Fibroblast of lung (primary cell): ENCODE measurements at regions not wholly inside any gene's neighbourhood (a gene's known extent, or its start where the extent isn't known, plus 50 kb on each side); places are given as distances from the start of the nearest gene placed in this dataset.

Source experiments
- DNase-seq, 2 donors: peaks; one replicate each; pipeline versions ENCODE4 v3.0.0 to v3.0.0-alpha.2; 2010; ENCODE audit warnings: low read depth in 2 of 2
- H2AFZ ChIP-seq: 2 replicates; pipeline ENCODE4 v1.5.1; 2012; ENCODE audit warnings: low read length, control low read depth, inconsistent platforms
- H3K27ac ChIP-seq: 2 replicates; pipeline ENCODE4 v1.5.1; 2011; ENCODE audit warnings: low read length, control low read depth; ENCODE audit not compliant: insufficient read depth
- H3K27me3 ChIP-seq: 2 replicates; pipeline ENCODE4 v1.5.1; 2011; ENCODE audit warnings: mild to moderate bottlenecking, low read length; ENCODE audit not compliant: control insufficient read depth, insufficient read depth
- H3K36me3 ChIP-seq: 2 replicates; pipeline ENCODE4 v1.5.1; 2011; ENCODE audit warnings: low read length; ENCODE audit not compliant: control insufficient read depth, insufficient read depth
- H3K4me1 ChIP-seq: 2 replicates; pipeline ENCODE4 v1.5.1; 2011; ENCODE audit warnings: low read length; ENCODE audit not compliant: control insufficient read depth, insufficient read depth; ENCODE audit errors: extremely low read depth
- H3K4me2 ChIP-seq: 2 replicates; pipeline ENCODE4 v1.5.1; 2011; ENCODE audit warnings: low read length, control low read depth; ENCODE audit not compliant: insufficient read depth; ENCODE audit errors: extremely low read depth
- H3K4me3 ChIP-seq, 4 experiments: fragments of 200-600 bp in 1 of 4; sonication (generic) in 1 of 4; replicated peaks in 1 of 4; 2 replicates each; pipeline ENCODE4 v1.5.1; 2011 to 2016; ENCODE audit warnings: low read length in 4 of 4, low read depth in 3 of 4, mild to moderate bottlenecking in 3 of 4, control low read depth in 2 of 4, inconsistent platforms in 1 of 4, mixed read lengths in 1 of 4; ENCODE audit not compliant: insufficient read depth in 1 of 4; ENCODE audit errors: control extremely low read depth in 1 of 4
- H3K79me2 ChIP-seq: 2 replicates; pipeline ENCODE4 v1.5.1; 2012; ENCODE audit warnings: mild to moderate bottlenecking, low read length, inconsistent platforms; ENCODE audit not compliant: control insufficient read depth, insufficient read depth
- H3K9ac ChIP-seq: 2 replicates; pipeline ENCODE4 v1.5.1; 2011; ENCODE audit warnings: mild to moderate bottlenecking, low read length, control low read depth; ENCODE audit not compliant: insufficient read depth
- H3K9me3 ChIP-seq: 2 replicates; pipeline ENCODE4 v1.5.1; 2012; ENCODE audit warnings: low read depth, low read length; ENCODE audit not compliant: control insufficient read depth, insufficient read depth
- H4K20me1 ChIP-seq: 2 replicates; pipeline ENCODE4 v1.5.1; 2011; ENCODE audit warnings: low read length; ENCODE audit not compliant: control insufficient read depth, insufficient read depth; ENCODE audit errors: extremely low read depth
- CTCF ChIP-seq, 2 donors: IDR thresholded peaks in 1 of 2; conservative IDR thresholded peaks in 1 of 2; 1 replicate in 1 of 2; 2 replicates in 1 of 2; pipeline ENCODE4 v1.5.1; 2011 to 2012; ENCODE audit warnings: low read length in 2 of 2, control low read depth in 1 of 2, inconsistent platforms in 1 of 2, low read depth in 1 of 2, mild to moderate bottlenecking in 1 of 2
- EZH2 ChIP-seq: IDR thresholded peaks from 2 replicates; pipeline ENCODE4 v1.5.1; 2012; ENCODE audit warnings: low read length, control low read depth, mild to moderate bottlenecking; ENCODE audit errors: missing control alignments

- H3K27ac ChIP-seq: no peak overlapping the region
- no peak overlapping the region for H3K4me3 ChIP-seq
- H3K9ac ChIP-seq: no peak overlapping the region
- H3K36me3 ChIP-seq: peaks cover 2% of the 10 kb centered on the region
- peak in 1 of 2 donors; percentile 89 for DNase-seq
- H3K27me3 ChIP-seq: no peaks in the 10 kb centered on the region
- peaks cover 91% of the 10 kb centered on the region for H3K79me2 ChIP-seq
- peaks cover 5% of the 10 kb centered on the region for H4K20me1 ChIP-seq
- H3K9me3 ChIP-seq: no peaks in the 10 kb centered on the region
- TF ChIP-seq CTCF (conservative IDR thresholded peaks at IDR 0.05 in 1 of 2, IDR thresholded peaks at IDR 0.05 in 1 of 2; ENCODE audit: low read depth in 1 of 2, low read length in 2 of 2): no peak
- no peak overlapping the region for H3K4me2 ChIP-seq
- H3K4me1 ChIP-seq: peaks cover 7% of the 10 kb centered on the region
- H2AFZ ChIP-seq: no peak overlapping the region
These were observed 139.6 kb downstream of the NAV1 start for GRCh38 chr1:201678264-201679101.

- peaks cover 89% of the 10 kb centered on the region for H3K79me2 ChIP-seq
- H4K20me1 ChIP-seq: peaks cover 4% of the 10 kb centered on the region
- H3K9ac ChIP-seq: no peak overlapping the region
- H3K27me3 ChIP-seq: no peaks in the 10 kb centered on the region
- no peak overlapping the region for H2AFZ ChIP-seq
- DNase-seq: no peak
- H3K36me3 ChIP-seq: no peaks in the 10 kb centered on the region
- no peak for TF ChIP-seq EZH2
- no peak overlapping the region for H3K4me3 ChIP-seq
- H3K4me1 ChIP-seq: peaks cover 3% of the 10 kb centered on the region
- H3K9me3 ChIP-seq: no peaks in the 10 kb centered on the region
- no peak overlapping the region for H3K27ac ChIP-seq
- H3K4me2 ChIP-seq: no peak overlapping the region
These were observed 142.4 kb downstream of the NAV1 start for GRCh38 chr1:201681375-201681774.

- Histone ChIP-seq H2AFZ (no peak overlapping the region), H4K20me1 (peaks cover 4% of the 10 kb centered on the region), H3K4me3 (no peak overlapping the region), H3K27me3 (no peaks in the 10 kb centered on the region), H3K9ac (no peak overlapping the region), H3K36me3 (no peaks in the 10 kb centered on the region), H3K27ac (no peak overlapping the region), H3K79me2 (peaks cover 89% of the 10 kb centered on the region), H3K4me2 (no peak overlapping the region), H3K9me3 (no peaks in the 10 kb centered on the region), H3K4me1 (peaks cover 2% of the 10 kb centered on the region)
- no peak for DNase-seq
- TF ChIP-seq CTCF (conservative IDR thresholded peaks at IDR 0.05 in 1 of 2, IDR thresholded peaks at IDR 0.05 in 1 of 2; ENCODE audit: low read depth in 1 of 2, low read length in 2 of 2) (no peak), EZH2 (no peak)
These were observed 144.0 kb downstream of the NAV1 start for GRCh38 chr1:201682964-201683363.
